Suprapubic skin (tissue), 4 donors: ENCODE measurements at regions not wholly inside any gene's neighbourhood (a gene's known extent, or its start where the extent isn't known, plus 50 kb on each side); places are given as distances from the start of the nearest gene placed in this dataset.

Source experiments
- EP300 ChIP-seq: sonication (generic); formaldehyde crosslinking; IDR thresholded peaks from one replicate; pipeline ENCODE4 v1.6.1; 2017; ENCODE audit warnings: antibody characterized with exemption
- POLR2A ChIP-seq, 2 donors: fragments of 450-650 bp; IDR thresholded peaks; one replicate each; pipeline ENCODE4 v1.6.1; 2017; ENCODE audit warnings: antibody characterized with exemption in 2 of 2, mild to moderate bottlenecking in 2 of 2, moderate library complexity in 2 of 2
- POLR2AphosphoS5 ChIP-seq, 3 donors: sonication (generic); formaldehyde crosslinking; IDR thresholded peaks; one replicate each; pipeline ENCODE4 v1.6.1; 2017; ENCODE audit warnings: antibody characterized with exemption in 3 of 3
- TF ChIP-seq, protein P1 (sequence below), 2 donors: fragments of 200-600 bp in 1 of 2; fragments of 450-650 bp in 1 of 2; sonication (generic) in 1 of 2; IDR thresholded peaks; one replicate each; pipeline ENCODE4 v1.5.1; 2016 to 2019; ENCODE audit warnings: antibody characterized with exemption in 2 of 2, mild to moderate bottlenecking in 1 of 2, moderate library complexity in 1 of 2

- TF ChIP-seq, protein P1, sequence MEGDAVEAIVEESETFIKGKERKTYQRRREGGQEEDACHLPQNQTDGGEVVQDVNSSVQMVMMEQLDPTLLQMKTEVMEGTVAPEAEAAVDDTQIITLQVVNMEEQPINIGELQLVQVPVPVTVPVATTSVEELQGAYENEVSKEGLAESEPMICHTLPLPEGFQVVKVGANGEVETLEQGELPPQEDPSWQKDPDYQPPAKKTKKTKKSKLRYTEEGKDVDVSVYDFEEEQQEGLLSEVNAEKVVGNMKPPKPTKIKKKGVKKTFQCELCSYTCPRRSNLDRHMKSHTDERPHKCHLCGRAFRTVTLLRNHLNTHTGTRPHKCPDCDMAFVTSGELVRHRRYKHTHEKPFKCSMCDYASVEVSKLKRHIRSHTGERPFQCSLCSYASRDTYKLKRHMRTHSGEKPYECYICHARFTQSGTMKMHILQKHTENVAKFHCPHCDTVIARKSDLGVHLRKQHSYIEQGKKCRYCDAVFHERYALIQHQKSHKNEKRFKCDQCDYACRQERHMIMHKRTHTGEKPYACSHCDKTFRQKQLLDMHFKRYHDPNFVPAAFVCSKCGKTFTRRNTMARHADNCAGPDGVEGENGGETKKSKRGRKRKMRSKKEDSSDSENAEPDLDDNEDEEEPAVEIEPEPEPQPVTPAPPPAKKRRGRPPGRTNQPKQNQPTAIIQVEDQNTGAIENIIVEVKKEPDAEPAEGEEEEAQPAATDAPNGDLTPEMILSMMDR (IDR thresholded peaks at IDR 0.05): no peak
- no peak for TF ChIP-seq POLR2AphosphoS5 (IDR thresholded peaks at IDR 0.05)
- TF ChIP-seq POLR2A (IDR thresholded peaks at IDR 0.05): no peak
- TF ChIP-seq EP300: no peak
Measured at GRCh38 chr12:5344131-5344530, 87.8 kb upstream of the NTF3 start.
